PFSK-1 (cell line): ENCODE measurements at regions not wholly inside any gene's neighbourhood (a gene's known extent, or its start where the extent isn't known, plus 50 kb on each side); places are given as distances from the start of the nearest gene placed in this dataset.

Experiments
- POLR2AphosphoS5 ChIP-seq: IDR thresholded peaks from 2 replicates; pipeline ENCODE4 v1.6.1; 2012; ENCODE audit warnings: low read depth, mild to moderate bottlenecking, control low read depth, low read length, moderate library complexity
- TAF1 ChIP-seq: IDR thresholded peaks from 2 replicates; pipeline ENCODE4 v1.6.1; 2012; ENCODE audit warnings: low read length, control low read depth, borderline replicate concordance; ENCODE audit not compliant: insufficient read depth

DNA sequence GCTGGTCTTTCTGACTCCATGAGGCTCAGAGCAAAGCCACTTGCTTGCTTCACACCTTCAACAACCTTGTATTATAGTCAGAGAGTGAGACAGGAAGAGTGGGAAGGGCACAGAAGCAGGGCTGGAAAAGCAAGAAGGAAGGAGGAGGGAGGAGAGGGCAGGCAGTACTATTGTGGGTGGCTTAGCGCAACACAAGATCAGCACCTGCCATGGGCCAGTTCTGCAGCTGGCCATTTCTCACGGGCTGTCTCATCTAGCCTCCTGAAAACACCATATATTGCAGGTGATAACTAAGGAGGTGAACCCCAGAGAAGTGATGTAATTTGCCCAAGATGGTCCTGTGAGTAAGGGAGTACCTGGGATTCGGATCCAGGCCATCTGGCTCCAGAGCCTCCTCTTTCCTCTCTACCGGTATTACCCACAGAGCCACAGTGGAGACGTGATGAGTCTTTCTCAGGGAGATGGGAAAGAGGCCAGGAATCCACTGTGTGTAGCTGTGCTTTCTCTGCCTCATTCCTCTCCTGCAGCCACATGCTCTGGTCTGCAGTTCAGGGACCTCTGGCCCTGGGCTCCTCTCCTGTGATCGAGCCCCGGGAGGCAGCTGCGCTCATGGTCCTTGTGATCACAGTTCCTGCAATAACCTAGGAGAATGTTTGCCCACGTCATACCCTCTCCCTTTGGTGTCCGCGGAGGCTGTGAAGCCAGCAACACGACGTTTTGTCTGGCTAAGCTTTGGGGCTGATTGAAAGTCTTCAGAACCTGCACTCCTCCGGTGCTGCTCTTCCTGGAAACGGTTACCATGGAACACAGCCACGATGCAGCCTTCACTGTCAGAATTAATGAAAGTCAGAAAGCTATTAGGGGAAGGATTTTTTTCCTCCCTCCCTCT is 178.1 kb upstream of the CCL2 start:
- TF ChIP-seq POLR2AphosphoS5 (no peak), TAF1 (no peak)
